NCI-H128 (cell line): ENCODE measurements at regions not wholly inside any gene's neighbourhood (a gene's known extent, or its start where the extent isn't known, plus 50 kb on each side); places are given as distances from the start of the nearest gene placed in this dataset.
"Not testable (repeated sequence)": the region's sequence is repeated elsewhere in the genome, so short reads cannot be mapped to it uniquely, and the experiment has no call there.

ENCODE experiments used
- DNase-seq: peaks from one replicate; lab custom pipeline; 2025; ENCODE audit not compliant: unreplicated experiment; lab: John Stamatoyannopoulos, UW

GRCh38 chr16:85533593-85533992, 79.5 kb upstream of the GSE1 start:
- not testable (repeated sequence) for DNase-seq

DNA sequence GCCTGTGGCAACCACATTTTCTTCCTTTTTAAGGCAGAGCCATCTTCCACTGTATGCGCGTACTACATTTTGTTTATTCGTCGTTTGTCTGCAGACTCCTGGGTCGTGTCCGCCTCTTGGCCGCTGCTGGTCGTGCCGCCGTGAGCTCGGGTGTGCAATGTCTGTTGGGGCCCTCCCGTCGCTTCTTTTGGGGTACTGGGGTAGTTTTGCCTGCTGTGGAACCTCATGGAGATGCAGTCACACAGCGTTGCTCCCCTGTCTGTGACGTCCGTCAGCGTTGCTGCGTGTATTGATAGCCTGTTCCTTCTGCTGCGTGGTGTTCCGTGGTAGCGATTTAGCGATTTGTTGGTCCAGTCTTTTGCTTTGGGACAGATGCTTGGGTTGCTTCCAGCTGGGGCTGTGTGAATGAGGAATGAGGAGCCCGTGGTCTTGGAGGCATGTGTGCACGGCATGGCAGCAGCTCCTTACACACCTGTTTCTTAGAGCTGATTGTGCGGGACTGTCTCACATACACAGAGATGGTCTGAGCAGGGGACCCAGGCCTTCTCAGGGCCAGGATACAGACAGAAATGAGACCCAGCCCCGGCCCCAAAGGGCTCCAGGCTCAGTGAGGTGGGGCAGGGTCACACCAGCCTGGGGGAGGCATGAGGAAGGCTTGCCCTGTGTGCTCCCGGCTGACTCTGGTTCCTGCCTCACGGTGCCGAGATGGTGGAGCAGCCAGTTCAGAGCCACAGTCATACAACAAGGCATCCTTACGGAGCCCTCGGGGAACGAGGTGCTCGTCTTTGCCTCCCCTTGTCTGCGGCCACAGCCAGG, 78.4 kb upstream of the GSE1 start:
- no peak for DNase-seq

GRCh38 chr16:85535352-85536072, 77.6 kb upstream of the GSE1 start:
- DNase-seq = no peak

DNA sequence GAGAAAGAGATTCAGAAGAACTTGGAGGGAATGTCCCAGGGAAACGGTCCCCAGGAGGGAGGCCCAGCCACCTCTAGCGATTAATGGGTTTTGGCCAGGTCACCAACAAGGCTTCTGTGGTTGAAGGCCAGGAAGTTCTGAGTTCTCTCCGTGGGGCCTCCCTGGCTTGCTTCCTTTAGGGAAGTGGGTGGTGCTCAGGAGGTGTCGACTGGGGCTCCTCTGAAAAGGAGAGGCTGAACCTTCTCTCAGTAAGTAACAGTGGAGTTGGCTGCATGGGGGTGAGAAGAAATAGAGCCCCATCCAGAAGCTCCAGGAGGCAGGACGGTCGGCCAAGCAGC, 77.1 kb upstream of the GSE1 start:
- no peak for DNase-seq

DNA sequence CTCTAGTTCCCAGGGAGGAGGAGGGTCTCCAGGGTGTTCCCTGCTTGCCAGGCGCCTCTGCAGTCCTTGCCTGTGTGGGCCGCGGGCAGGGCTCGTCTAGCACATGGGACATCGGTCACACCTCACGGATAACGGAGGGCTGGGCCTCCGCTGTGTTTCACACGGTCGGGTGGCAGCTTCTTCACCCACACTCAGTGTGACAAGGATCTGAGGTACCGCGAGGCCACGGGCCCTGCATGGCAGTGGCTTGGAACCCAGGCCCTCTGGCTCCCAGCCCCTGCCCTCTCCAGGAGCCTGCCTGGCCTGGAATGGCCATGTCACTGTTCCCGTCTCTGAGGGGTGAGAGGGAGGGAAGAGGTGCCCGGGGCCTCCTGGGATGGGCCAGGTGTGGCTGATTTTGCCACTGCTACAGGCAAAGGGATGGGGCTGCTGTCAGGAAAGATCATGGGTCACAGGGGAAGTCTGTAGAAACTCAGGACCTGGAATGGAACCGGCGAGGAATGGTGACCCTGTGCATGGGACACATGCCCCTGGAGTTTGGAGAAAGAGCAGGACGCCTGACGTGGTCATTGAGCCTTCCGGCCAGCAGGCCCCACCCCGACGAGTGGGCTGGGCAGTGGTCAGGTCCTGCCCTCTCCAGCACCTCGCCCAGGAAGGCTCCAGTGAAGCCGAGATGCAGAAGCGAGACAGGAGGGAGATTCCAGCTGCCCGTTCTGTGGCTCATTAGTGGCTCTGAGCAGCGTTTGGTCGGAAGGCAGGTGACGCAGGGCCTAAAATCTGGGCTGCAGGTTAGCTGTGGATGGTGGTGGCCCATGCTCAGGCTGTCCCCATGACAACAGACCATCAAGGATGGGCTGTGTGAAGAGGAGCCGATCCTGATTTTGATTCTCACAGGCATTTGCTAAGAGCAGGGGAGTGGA, 76.5 kb upstream of the GSE1 start:
- no peak for DNase-seq

DNA sequence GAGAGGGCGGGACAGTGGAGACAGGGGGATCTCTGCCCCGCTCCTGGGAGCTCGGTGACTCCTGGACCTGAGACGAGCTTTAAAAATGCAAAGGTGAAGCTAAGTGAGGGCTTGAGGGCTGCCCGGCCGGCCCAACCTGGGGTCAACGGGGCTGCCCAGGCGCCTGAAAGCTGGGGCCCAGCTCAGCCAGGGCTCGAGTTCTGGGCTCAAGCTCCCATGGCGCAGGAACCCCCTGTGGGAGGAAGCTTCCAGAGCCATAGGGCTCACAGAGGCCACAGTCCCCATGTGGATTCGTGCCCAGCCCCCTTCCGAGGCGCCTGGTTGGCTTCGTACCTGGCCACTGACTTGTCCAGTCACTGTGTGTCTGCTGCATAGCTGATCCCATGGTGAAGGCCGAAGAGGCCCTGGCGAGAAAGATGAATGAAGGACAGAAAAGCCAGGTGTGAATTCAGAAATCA, 75.8 kb upstream of the GSE1 start:
- DNase-seq = no peak

GRCh38 chr16:85537795-85538401, 75.2 kb upstream of the GSE1 start:
- DNase-seq = no peak

- DNase-seq = no peak
Measured at GRCh38 chr16:85539084-85539483, 74.0 kb upstream of the GSE1 start.

GRCh38 chr16:85539629-85540291, 73.4 kb upstream of the GSE1 start:
- DNase-seq = no peak

GRCh38 chr16:85541181-85541580, 71.9 kb upstream of the GSE1 start:
- DNase-seq = no peak

GRCh38 chr16:85541619-85541979, 71.5 kb upstream of the GSE1 start:
- DNase-seq = no peak

- DNase-seq = no peak
Measured at GRCh38 chr16:85541980-85542900, 70.9 kb upstream of the GSE1 start.

GRCh38 chr16:85543536-85543935, 69.6 kb upstream of the GSE1 start:
- DNase-seq = no peak

GRCh38 chr16:85544016-85544415, 69.1 kb upstream of the GSE1 start:
- DNase-seq = no peak

DNA sequence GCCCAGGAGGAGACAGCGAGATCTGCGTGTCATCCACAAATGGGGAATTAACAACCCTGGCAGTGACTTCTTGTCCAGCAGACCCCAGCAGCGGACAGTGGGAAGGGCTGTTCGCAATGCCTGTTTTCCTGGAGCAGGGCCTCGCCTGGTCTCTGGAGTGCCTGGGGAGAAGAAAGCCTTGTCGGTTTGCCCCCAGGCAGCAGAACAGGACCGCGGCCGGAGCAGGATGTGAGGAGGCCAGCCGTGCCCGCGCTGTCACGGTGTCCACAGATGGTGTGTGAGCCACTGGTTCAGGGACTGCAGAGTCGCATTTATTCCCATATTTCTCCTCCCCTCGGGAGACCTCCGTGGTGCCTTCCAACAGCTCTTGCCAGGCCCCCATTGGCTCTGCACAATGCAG, 68.5 kb upstream of the GSE1 start:
- no peak for DNase-seq

- DNase-seq = no peak
Measured at GRCh38 chr16:85545227-85545818, 67.8 kb upstream of the GSE1 start.

GRCh38 chr16:85546585-85547447, 66.3 kb upstream of the GSE1 start:
- no peak for DNase-seq

DNA sequence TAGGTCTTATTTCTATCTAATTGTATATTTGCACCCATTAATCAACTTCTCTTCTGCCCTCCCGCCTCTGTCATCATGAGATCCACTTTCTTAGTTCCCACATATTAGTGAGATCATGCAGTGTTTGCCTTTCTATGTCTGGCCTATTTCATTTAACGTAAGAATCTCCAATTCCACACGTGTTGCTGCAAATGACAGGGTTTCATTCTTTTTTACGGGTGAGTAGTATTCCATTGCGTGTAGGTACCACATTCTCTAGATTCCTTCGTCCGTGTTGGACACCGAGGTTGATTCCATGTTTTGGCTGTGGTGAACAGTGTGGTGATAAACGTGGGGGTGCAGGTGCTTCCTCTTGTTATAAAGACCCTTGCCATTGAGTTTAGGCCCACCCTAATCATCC, 64.7 kb upstream of the GSE1 start:
- no peak for DNase-seq
